Thoracic aorta (tissue), 2 donors: ENCODE measurements at regions not wholly inside any gene's neighbourhood (a gene's known extent, or its start where the extent isn't known, plus 50 kb on each side); places are given as distances from the start of the nearest gene placed in this dataset.

Experiments
- ATAC-seq: fragments of 150-250 bp; one replicate; pipeline ENCODE4 v1.8.0; 2017; ENCODE audit warnings: low read depth; ENCODE audit not compliant: insufficient number of reproducible peaks, low FRiP score
- DNase-seq: peaks from one replicate; pipeline ENCODE4 v3.0.0-alpha.2; 2020; ENCODE audit warnings: low spot score
- H3K27ac ChIP-seq, 2 donors: fragments of 200-600 bp; sonication (generic); 1 replicate in 1 of 2; 2 replicates in 1 of 2; pipeline ENCODE4 v1.5.1; 2016; ENCODE audit warnings: mild to moderate bottlenecking in 2 of 2, moderate library complexity in 2 of 2
- H3K27me3 ChIP-seq: fragments of 200-600 bp; sonication (generic); replicated peaks from 2 replicates; pipeline ENCODE4 v1.6.0; 2016; ENCODE audit warnings: mild to moderate bottlenecking; ENCODE audit not compliant: insufficient read depth
- H3K36me3 ChIP-seq: fragments of 200-600 bp; sonication (generic); one replicate; pipeline ENCODE4 v1.5.1; 2016
- H3K4me1 ChIP-seq, 2 donors: fragments of 200-600 bp; sonication (generic); 1 replicate in 1 of 2; 2 replicates in 1 of 2; pipeline versions ENCODE4 v1.5.1 to v1.6.0; 2016; ENCODE audit warnings: low read depth in 2 of 2, mild to moderate bottlenecking in 1 of 2; ENCODE audit not compliant: control insufficient read depth in 1 of 2
- H3K4me3 ChIP-seq: fragments of 200-600 bp; sonication (generic); 2 replicates; pipeline ENCODE4 v1.5.1; 2016; ENCODE audit warnings: mild to moderate bottlenecking
- H3K9me3 ChIP-seq: fragments of 200-600 bp; sonication (generic); 2 replicates; pipeline ENCODE4 v1.5.1; 2016
- CTCF ChIP-seq: fragments of 200-600 bp; sonication (generic); IDR thresholded peaks from one replicate; pipeline ENCODE4 v1.5.1; 2019; ENCODE audit warnings: antibody characterized with exemption

GRCh38 chr11:30758946-30759504 is 172.9 kb upstream of the MPPED2 start:
- Histone ChIP-seq H3K27me3 (no peaks in the 10 kb centered on the region), H3K4me3 (no peak overlapping the region), H3K4me1 (peaks cover 0 to 12% of the 10 kb centered on the region in 2 donors), H3K36me3 (no peaks in the 10 kb centered on the region), H3K27ac (peak overlapping the region in 1 of 2 donors; percentile 21), H3K9me3 (peaks cover 8% of the 10 kb centered on the region)
- no peak for TF ChIP-seq CTCF
- no peak for DNase-seq
- ATAC-seq, result no peak

GRCh38 chr11:30758518-30758917 is 172.4 kb upstream of the MPPED2 start:
- no peak for DNase-seq
- peak overlapping the region in 1 of 2 donors; percentile 21 for H3K27ac ChIP-seq

GRCh38 chr11:30758012-30758411 is 171.9 kb upstream of the MPPED2 start:
- TF ChIP-seq CTCF, result no peak
- ATAC-seq (no peak), DNase-seq (no peak)
- H3K4me3 ChIP-seq, result no peak overlapping the region
- H3K27me3 ChIP-seq, result no peaks in the 10 kb centered on the region
- peaks cover 8% of the 10 kb centered on the region for H3K9me3 ChIP-seq
- no peak overlapping the region for H3K27ac ChIP-seq
- no peaks in the 10 kb centered on the region for H3K36me3 ChIP-seq
- peaks cover 0 to 12% of the 10 kb centered on the region in 2 donors for H3K4me1 ChIP-seq

More at GRCh38 chr11:30758518-30758917, 172.4 kb upstream of the MPPED2 start:
- no peak for ATAC-seq
- no peak overlapping the region for H3K4me3 ChIP-seq
- H3K9me3 ChIP-seq, result peaks cover 8% of the 10 kb centered on the region
- no peaks in the 10 kb centered on the region for H3K27me3 ChIP-seq
- TF ChIP-seq CTCF, result no peak
- peaks cover 0 to 12% of the 10 kb centered on the region in 2 donors for H3K4me1 ChIP-seq
- no peaks in the 10 kb centered on the region for H3K36me3 ChIP-seq

GRCh38 chr11:30753994-30754393 is 167.8 kb upstream of the MPPED2 start:
- no peak for DNase-seq
- Histone ChIP-seq H3K4me3 (no peak overlapping the region), H3K27ac (no peak overlapping the region), H3K36me3 (no peaks in the 10 kb centered on the region), H3K27me3 (no peaks in the 10 kb centered on the region), H3K9me3 (no peaks in the 10 kb centered on the region), H3K4me1 (peaks cover 0 to 6% of the 10 kb centered on the region in 2 donors)
- no peak for ATAC-seq
- no peak for TF ChIP-seq CTCF

- Histone ChIP-seq H3K4me1 (peaks cover 0 to 1% of the 10 kb centered on the region in 2 donors), H3K4me3 (no peak overlapping the region), H3K27me3 (no peaks in the 10 kb centered on the region), H3K9me3 (no peaks in the 10 kb centered on the region), H3K36me3 (no peaks in the 10 kb centered on the region), H3K27ac (no peak overlapping the region)
- ATAC-seq (no peak), DNase-seq (no peak)
- TF ChIP-seq CTCF, result no peak
Measured at GRCh38 chr11:30753504-30753903, 167.4 kb upstream of the MPPED2 start.
